DOHH2 (cell line): ENCODE measurements at regions not wholly inside any gene's neighbourhood (a gene's known extent, or its start where the extent isn't known, plus 50 kb on each side); places are given as distances from the start of the nearest gene placed in this dataset.

Experiments used
- CTCF ChIP-seq: fragments of 200-600 bp; sonication (generic); IDR thresholded peaks from one replicate; pipeline ENCODE4 v1.5.1; 2014; ENCODE audit warnings: antibody characterized with exemption, mild to moderate bottlenecking, low read depth, low read length; ENCODE audit not compliant: poor library complexity, severe bottlenecking
- EZH2phosphoT487 ChIP-seq: fragments of 200-600 bp; sonication (generic); IDR thresholded peaks from 2 replicates; pipeline ENCODE4 v1.6.1; 2017; ENCODE audit warnings: borderline replicate concordance, mild to moderate bottlenecking, antibody characterized with exemption, low read length, moderate library complexity, mixed read lengths

GRCh38 chr13:94936633-94937032 is 224.3 kb upstream of the SOX21 start:
- TF ChIP-seq CTCF (no peak), EZH2phosphoT487 (no peak)
